ENCODE measurements at regions not wholly inside any gene's neighbourhood (a gene's known extent, or its start where the extent isn't known, plus 50 kb on each side); places are given as distances from the start of the nearest gene placed in this dataset.

DNA sequence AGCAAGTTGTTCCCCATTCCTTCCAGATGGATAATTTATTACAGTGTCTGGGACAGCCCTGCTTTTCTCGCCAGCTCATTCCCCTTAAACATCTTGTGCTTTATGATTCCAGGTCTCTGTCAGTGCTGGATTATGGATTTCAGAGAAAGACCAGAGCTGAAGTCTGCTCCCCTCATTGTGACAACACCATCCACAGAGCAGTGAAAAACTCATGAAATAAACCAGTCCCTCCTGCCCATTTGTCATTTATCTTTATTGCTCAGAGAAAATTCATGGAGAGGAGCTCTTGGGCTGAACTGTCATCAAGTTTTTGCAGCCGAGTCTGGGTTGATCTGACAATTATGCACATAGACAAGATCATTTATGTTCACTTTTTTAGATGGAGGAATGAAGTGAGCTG is 92.7 kb upstream of the GPR12 start:
- no peak for TF ChIP-seq TEAD4 (IDR thresholded peaks at IDR 0.05)
- no peak for TF ChIP-seq NFIC (IDR thresholded peaks at IDR 0.05)
- no peak for TF ChIP-seq TAF1 (IDR thresholded peaks at IDR 0.05; ENCODE audit: low read depth)
- no peak for TF ChIP-seq RAD21 (IDR thresholded peaks at IDR 0.05; ENCODE audit: low read depth)
- no peak for TF ChIP-seq EP300 (IDR thresholded peaks at IDR 0.05; ENCODE audit: borderline replicate concordance)
- TF ChIP-seq YY1 (IDR thresholded peaks at IDR 0.05; ENCODE audit: low read depth): no peak
- TF ChIP-seq TCF12 (IDR thresholded peaks at IDR 0.05; ENCODE audit: low read depth): no peak
- TF ChIP-seq, protein P1, sequence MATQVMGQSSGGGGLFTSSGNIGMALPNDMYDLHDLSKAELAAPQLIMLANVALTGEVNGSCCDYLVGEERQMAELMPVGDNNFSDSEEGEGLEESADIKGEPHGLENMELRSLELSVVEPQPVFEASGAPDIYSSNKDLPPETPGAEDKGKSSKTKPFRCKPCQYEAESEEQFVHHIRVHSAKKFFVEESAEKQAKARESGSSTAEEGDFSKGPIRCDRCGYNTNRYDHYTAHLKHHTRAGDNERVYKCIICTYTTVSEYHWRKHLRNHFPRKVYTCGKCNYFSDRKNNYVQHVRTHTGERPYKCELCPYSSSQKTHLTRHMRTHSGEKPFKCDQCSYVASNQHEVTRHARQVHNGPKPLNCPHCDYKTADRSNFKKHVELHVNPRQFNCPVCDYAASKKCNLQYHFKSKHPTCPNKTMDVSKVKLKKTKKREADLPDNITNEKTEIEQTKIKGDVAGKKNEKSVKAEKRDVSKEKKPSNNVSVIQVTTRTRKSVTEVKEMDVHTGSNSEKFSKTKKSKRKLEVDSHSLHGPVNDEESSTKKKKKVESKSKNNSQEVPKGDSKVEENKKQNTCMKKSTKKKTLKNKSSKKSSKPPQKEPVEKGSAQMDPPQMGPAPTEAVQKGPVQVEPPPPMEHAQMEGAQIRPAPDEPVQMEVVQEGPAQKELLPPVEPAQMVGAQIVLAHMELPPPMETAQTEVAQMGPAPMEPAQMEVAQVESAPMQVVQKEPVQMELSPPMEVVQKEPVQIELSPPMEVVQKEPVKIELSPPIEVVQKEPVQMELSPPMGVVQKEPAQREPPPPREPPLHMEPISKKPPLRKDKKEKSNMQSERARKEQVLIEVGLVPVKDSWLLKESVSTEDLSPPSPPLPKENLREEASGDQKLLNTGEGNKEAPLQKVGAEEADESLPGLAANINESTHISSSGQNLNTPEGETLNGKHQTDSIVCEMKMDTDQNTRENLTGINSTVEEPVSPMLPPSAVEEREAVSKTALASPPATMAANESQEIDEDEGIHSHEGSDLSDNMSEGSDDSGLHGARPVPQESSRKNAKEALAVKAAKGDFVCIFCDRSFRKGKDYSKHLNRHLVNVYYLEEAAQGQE (IDR thresholded peaks at IDR 0.05; ENCODE audit: low read depth): no peak
- TF ChIP-seq, protein P2, sequence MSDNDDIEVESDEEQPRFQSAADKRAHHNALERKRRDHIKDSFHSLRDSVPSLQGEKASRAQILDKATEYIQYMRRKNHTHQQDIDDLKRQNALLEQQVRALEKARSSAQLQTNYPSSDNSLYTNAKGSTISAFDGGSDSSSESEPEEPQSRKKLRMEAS (IDR thresholded peaks at IDR 0.05): no peak
- TF ChIP-seq CEBPB (IDR thresholded peaks at IDR 0.05): no peak
